Ishikawa (cell line): ENCODE measurements at regions not wholly inside any gene's neighbourhood (a gene's known extent, or its start where the extent isn't known, plus 50 kb on each side); places are given as distances from the start of the nearest gene placed in this dataset.

Source experiments
- CREB1 ChIP-seq: IDR thresholded peaks from 2 replicates; pipeline ENCODE4 v1.6.1; 2012; ENCODE audit warnings: low read depth
- EGR1 ChIP-seq: IDR thresholded peaks from 2 replicates; pipeline ENCODE4 v1.6.1; 2012
- FOXM1 ChIP-seq: IDR thresholded peaks from 2 replicates; pipeline ENCODE4 v1.6.1; 2012; ENCODE audit warnings: low read depth, borderline replicate concordance
- RAD21 ChIP-seq: IDR thresholded peaks from 2 replicates; pipeline ENCODE4 v1.6.1; 2012; ENCODE audit warnings: low read depth
- REST ChIP-seq: IDR thresholded peaks from 2 replicates; pipeline ENCODE4 v1.6.1; 2012; ENCODE audit warnings: low read depth, mild to moderate bottlenecking
- TAF1 ChIP-seq: IDR thresholded peaks from 2 replicates; pipeline ENCODE4 v1.6.1; 2012; ENCODE audit warnings: low read depth, mild to moderate bottlenecking
- ZBTB7A ChIP-seq: IDR thresholded peaks from 2 replicates; pipeline ENCODE4 v1.6.1; 2012; ENCODE audit warnings: low read depth

GRCh38 chr6:169954977-169955376, 203.6 kb downstream of the ERMARD start:
- TF ChIP-seq CREB1 (no peak), RAD21 (no peak), FOXM1 (no peak), ZBTB7A (no peak), EGR1 (no peak), REST (no peak), TAF1 (no peak)
